HEK293 (cell line): ENCODE measurements at regions not wholly inside any gene's neighbourhood (a gene's known extent, or its start where the extent isn't known, plus 50 kb on each side); places are given as distances from the start of the nearest gene placed in this dataset.

Source experiments
- CTCF ChIA-PET: fragments of 350-600 bp; formaldehyde crosslinking; extraction: SDS; loops from one replicate; lab custom pipeline; 2021; ENCODE audit warnings: antibody characterized with exemption; lab: Yijun Ruan, JAX
- POLR2A ChIA-PET: fragments of 300-600 bp; formaldehyde crosslinking; extraction: SDS; loops from one replicate; lab custom pipeline; 2020; ENCODE audit warnings: antibody characterized with exemption, inconsistent platforms; lab: Yijun Ruan, JAX
- H3K27ac ChIP-seq: fragments of 200-500 bp; sonication (Bioruptor generic); 2 replicates; pipeline ENCODE4 v1.5.1; 2014; ENCODE audit warnings: low read depth, low read length, control low read depth, inconsistent platforms; ENCODE audit errors: extremely low read depth
- H3K36me3 ChIP-seq, 2 experiments: fragments of 200-500 bp in 1 of 2; sonication (Bioruptor generic) in 1 of 2; 1 replicate in 1 of 2; 2 replicates in 1 of 2; pipeline ENCODE4 v1.5.1; 2014 to 2017; ENCODE audit warnings: inconsistent platforms in 2 of 2, low read length in 2 of 2; ENCODE audit not compliant: control insufficient read depth in 2 of 2, insufficient read depth in 1 of 2
- H3K4me1 ChIP-seq: fragments of 200-500 bp; sonication (Bioruptor generic); 2 replicates; pipeline ENCODE4 v1.5.1; 2014; ENCODE audit warnings: mild to moderate bottlenecking, low read length, inconsistent platforms; ENCODE audit not compliant: control insufficient read depth, insufficient read depth
- H3K4me3 ChIP-seq: 2 replicates; pipeline ENCODE4 v1.5.1; 2011; ENCODE audit warnings: low read depth, mild to moderate bottlenecking, control low read depth, low read length, moderate library complexity
- H3K9me3 ChIP-seq: fragments of 200-500 bp; sonication (Bioruptor generic); 2 replicates; pipeline ENCODE4 v1.5.1; 2014; ENCODE audit warnings: low read depth, low read length, inconsistent platforms; ENCODE audit not compliant: control insufficient read depth, insufficient read depth
- BCL11B ChIP-seq: fragments of 450-650 bp; formaldehyde crosslinking; IDR thresholded peaks from 2 replicates; pipeline ENCODE4 v1.5.1; 2016; ENCODE audit warnings: low read depth, missing biosample characterization, missing genetic modification characterization
- FEZF1 ChIP-seq: fragments of 450-650 bp; formaldehyde crosslinking; IDR thresholded peaks from 2 replicates; pipeline ENCODE4 v1.5.1; 2016; ENCODE audit warnings: missing biosample characterization, missing genetic modification characterization
- OSR2 ChIP-seq: fragments of 450-650 bp; formaldehyde crosslinking; IDR thresholded peaks from 2 replicates; pipeline ENCODE4 v1.5.1; 2016; ENCODE audit warnings: missing biosample characterization, missing genetic modification characterization
- SALL2 ChIP-seq: fragments of 450-650 bp; formaldehyde crosslinking; IDR thresholded peaks from 2 replicates; pipeline ENCODE4 v1.5.0; 2017; ENCODE audit warnings: missing biosample characterization, mild to moderate bottlenecking, missing genetic modification characterization, borderline replicate concordance
- SCRT2 ChIP-seq: fragments of 450-650 bp; formaldehyde crosslinking; IDR thresholded peaks from 2 replicates; pipeline ENCODE4 v1.5.1; 2016; ENCODE audit warnings: missing biosample characterization, missing genetic modification characterization
- ZEB2 ChIP-seq: fragments of 450-650 bp; formaldehyde crosslinking; IDR thresholded peaks from 2 replicates; pipeline ENCODE4 v1.5.1; 2016; ENCODE audit warnings: missing biosample characterization, missing genetic modification characterization
- ZFP69B ChIP-seq: fragments of 450-650 bp; formaldehyde crosslinking; IDR thresholded peaks from 2 replicates; pipeline ENCODE4 v1.5.1; 2016; ENCODE audit warnings: missing biosample characterization, missing genetic modification characterization
- ZIC2 ChIP-seq: fragments of 450-650 bp; formaldehyde crosslinking; IDR thresholded peaks from 2 replicates; pipeline ENCODE4 v1.5.1; 2016; ENCODE audit warnings: missing biosample characterization, missing genetic modification characterization
- ZNF140 ChIP-seq: fragments of 450-650 bp; formaldehyde crosslinking; IDR thresholded peaks from 2 replicates; pipeline ENCODE4 v1.5.1; 2016; ENCODE audit warnings: missing biosample characterization, missing genetic modification characterization
- ZNF211 ChIP-seq: fragments of 450-650 bp; formaldehyde crosslinking; IDR thresholded peaks from 2 replicates; pipeline ENCODE4 v1.5.1; 2016; ENCODE audit warnings: low read depth, missing biosample characterization, missing genetic modification characterization
- ZNF221 ChIP-seq: fragments of 450-650 bp; formaldehyde crosslinking; IDR thresholded peaks from 2 replicates; pipeline ENCODE4 v1.5.1; 2017; ENCODE audit warnings: missing biosample characterization, missing genetic modification characterization, borderline replicate concordance
- ZNF501 ChIP-seq: fragments of 450-650 bp; formaldehyde crosslinking; IDR thresholded peaks from 2 replicates; pipeline ENCODE4 v1.5.1; 2016; ENCODE audit warnings: missing biosample characterization, missing genetic modification characterization
- ZNF549 ChIP-seq: fragments of 450-650 bp; IDR thresholded peaks from 2 replicates; pipeline ENCODE4 v1.5.1; 2018; ENCODE audit warnings: missing biosample characterization, missing genetic modification characterization, mild to moderate bottlenecking, inconsistent platforms, moderate library complexity
- ZNF558 ChIP-seq: fragments of 450-650 bp; formaldehyde crosslinking; IDR thresholded peaks from 2 replicates; pipeline ENCODE4 v1.5.1; 2016; ENCODE audit warnings: missing biosample characterization, missing genetic modification characterization
- ZNF629 ChIP-seq: fragments of 450-650 bp; formaldehyde crosslinking; IDR thresholded peaks from 2 replicates; pipeline ENCODE4 v1.5.1; 2017; ENCODE audit warnings: missing biosample characterization, missing genetic modification characterization
- ZNF843 ChIP-seq: fragments of 450-650 bp; formaldehyde crosslinking; IDR thresholded peaks from 2 replicates; pipeline ENCODE4 v1.5.1; 2016; ENCODE audit warnings: missing biosample characterization, missing genetic modification characterization
- ZXDB ChIP-seq: fragments of 450-650 bp; formaldehyde crosslinking; IDR thresholded peaks from 2 replicates; pipeline ENCODE4 v1.5.1; 2016; ENCODE audit warnings: missing biosample characterization, missing genetic modification characterization
- TF ChIP-seq, protein P1 (sequence below): fragments of 450-650 bp; formaldehyde crosslinking; IDR thresholded peaks from 2 replicates; pipeline ENCODE4 v1.5.1; 2017; ENCODE audit warnings: missing biosample characterization, missing genetic modification characterization
- TF ChIP-seq, protein P2 (sequence below): IDR thresholded peaks from 2 replicates; pipeline ENCODE4 v1.6.1; 2011; ENCODE audit warnings: mild to moderate bottlenecking, low read depth, low read length, borderline replicate concordance
- TF ChIP-seq, protein P3 (sequence below): fragments of 450-650 bp; formaldehyde crosslinking; IDR thresholded peaks from 2 replicates; pipeline ENCODE4 v1.5.1; 2016; ENCODE audit warnings: missing biosample characterization, missing genetic modification characterization, low read depth
- TF ChIP-seq, protein P4 (sequence below): fragments of 450-650 bp; formaldehyde crosslinking; IDR thresholded peaks from 2 replicates; pipeline ENCODE4 v1.5.1; 2017; ENCODE audit warnings: missing biosample characterization, missing genetic modification characterization
- TF ChIP-seq, protein P5 (sequence below): fragments of 450-650 bp; formaldehyde crosslinking; IDR thresholded peaks from 2 replicates; pipeline ENCODE4 v1.5.1; 2016; ENCODE audit warnings: missing biosample characterization, missing genetic modification characterization
- TF ChIP-seq, protein P6 (sequence below): fragments of 450-650 bp; formaldehyde crosslinking; IDR thresholded peaks from 2 replicates; pipeline ENCODE4 v1.5.1; 2016; ENCODE audit warnings: missing biosample characterization, missing genetic modification characterization
- TF ChIP-seq, protein P7 (sequence below): fragments of 450-650 bp; formaldehyde crosslinking; IDR thresholded peaks from 2 replicates; pipeline ENCODE4 v1.5.1; 2017; ENCODE audit warnings: missing biosample characterization, missing genetic modification characterization
- TF ChIP-seq, protein P8 (sequence below): fragments of 450-650 bp; formaldehyde crosslinking; IDR thresholded peaks from 2 replicates; pipeline ENCODE4 v1.5.1; 2016; ENCODE audit warnings: missing biosample characterization, missing genetic modification characterization

DNA sequence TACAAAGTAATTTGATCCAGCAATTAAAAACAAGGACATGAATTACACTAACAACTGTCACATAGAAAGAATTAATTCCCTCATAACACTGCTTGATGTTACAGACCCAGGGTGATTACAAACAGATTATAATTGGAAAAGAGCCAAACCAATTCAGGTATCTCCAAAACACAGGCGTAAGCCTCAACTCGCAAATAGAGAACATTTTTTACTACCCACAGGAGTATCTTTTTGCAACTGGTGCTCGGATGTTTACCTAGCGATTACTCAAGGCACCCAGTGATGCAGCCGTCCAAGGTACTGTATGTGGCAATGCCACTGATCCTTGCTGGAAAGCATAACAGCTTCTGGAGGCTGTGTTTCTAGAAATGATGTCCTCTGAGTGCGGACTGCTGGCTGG is 386.1 kb upstream of the KIF2A start:
- Histone ChIP-seq H3K4me3 (no peak overlapping the region), H3K27ac (no peak overlapping the region), H3K9me3 (no peaks in the 10 kb centered on the region), H3K36me3 (no peaks in the 10 kb centered on the region), H3K4me1 (no peaks in the 10 kb centered on the region; the same call in 1 of the 2 replicates)
- CTCF ChIA-PET, result no interaction called here
- POLR2A ChIA-PET, result no interaction called here
- no peak for TF ChIP-seq ZNF211 (tag by site-specific recombination)
- TF ChIP-seq, protein P1, sequence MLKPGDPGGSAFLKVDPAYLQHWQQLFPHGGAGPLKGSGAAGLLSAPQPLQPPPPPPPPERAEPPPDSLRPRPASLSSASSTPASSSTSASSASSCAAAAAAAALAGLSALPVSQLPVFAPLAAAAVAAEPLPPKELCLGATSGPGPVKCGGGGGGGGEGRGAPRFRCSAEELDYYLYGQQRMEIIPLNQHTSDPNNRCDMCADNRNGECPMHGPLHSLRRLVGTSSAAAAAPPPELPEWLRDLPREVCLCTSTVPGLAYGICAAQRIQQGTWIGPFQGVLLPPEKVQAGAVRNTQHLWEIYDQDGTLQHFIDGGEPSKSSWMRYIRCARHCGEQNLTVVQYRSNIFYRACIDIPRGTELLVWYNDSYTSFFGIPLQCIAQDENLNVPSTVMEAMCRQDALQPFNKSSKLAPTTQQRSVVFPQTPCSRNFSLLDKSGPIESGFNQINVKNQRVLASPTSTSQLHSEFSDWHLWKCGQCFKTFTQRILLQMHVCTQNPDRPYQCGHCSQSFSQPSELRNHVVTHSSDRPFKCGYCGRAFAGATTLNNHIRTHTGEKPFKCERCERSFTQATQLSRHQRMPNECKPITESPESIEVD, result peak; percentile 85
- TF ChIP-seq, protein P2, sequence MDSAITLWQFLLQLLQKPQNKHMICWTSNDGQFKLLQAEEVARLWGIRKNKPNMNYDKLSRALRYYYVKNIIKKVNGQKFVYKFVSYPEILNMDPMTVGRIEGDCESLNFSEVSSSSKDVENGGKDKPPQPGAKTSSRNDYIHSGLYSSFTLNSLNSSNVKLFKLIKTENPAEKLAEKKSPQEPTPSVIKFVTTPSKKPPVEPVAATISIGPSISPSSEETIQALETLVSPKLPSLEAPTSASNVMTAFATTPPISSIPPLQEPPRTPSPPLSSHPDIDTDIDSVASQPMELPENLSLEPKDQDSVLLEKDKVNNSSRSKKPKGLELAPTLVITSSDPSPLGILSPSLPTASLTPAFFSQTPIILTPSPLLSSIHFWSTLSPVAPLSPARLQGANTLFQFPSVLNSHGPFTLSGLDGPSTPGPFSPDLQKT, result no peak
- no peak for TF ChIP-seq ZNF221 (tag by site-specific recombination)
- TF ChIP-seq OSR2 (tag by site-specific recombination), result peak; percentile 96
- TF ChIP-seq, protein P3, sequence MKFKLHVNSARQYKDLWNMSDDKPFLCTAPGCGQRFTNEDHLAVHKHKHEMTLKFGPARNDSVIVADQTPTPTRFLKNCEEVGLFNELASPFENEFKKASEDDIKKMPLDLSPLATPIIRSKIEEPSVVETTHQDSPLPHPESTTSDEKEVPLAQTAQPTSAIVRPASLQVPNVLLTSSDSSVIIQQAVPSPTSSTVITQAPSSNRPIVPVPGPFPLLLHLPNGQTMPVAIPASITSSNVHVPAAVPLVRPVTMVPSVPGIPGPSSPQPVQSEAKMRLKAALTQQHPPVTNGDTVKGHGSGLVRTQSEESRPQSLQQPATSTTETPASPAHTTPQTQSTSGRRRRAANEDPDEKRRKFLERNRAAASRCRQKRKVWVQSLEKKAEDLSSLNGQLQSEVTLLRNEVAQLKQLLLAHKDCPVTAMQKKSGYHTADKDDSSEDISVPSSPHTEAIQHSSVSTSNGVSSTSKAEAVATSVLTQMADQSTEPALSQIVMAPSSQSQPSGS (tag by site-specific recombination), result no peak
- TF ChIP-seq, protein P4, sequence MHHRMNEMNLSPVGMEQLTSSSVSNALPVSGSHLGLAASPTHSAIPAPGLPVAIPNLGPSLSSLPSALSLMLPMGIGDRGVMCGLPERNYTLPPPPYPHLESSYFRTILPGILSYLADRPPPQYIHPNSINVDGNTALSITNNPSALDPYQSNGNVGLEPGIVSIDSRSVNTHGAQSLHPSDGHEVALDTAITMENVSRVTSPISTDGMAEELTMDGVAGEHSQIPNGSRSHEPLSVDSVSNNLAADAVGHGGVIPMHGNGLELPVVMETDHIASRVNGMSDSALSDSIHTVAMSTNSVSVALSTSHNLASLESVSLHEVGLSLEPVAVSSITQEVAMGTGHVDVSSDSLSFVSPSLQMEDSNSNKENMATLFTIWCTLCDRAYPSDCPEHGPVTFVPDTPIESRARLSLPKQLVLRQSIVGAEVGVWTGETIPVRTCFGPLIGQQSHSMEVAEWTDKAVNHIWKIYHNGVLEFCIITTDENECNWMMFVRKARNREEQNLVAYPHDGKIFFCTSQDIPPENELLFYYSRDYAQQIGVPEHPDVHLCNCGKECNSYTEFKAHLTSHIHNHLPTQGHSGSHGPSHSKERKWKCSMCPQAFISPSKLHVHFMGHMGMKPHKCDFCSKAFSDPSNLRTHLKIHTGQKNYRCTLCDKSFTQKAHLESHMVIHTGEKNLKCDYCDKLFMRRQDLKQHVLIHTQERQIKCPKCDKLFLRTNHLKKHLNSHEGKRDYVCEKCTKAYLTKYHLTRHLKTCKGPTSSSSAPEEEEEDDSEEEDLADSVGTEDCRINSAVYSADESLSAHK (tag by site-specific recombination), result no peak; the same call in 1 of the 2 replicates
- TF ChIP-seq, protein P5, sequence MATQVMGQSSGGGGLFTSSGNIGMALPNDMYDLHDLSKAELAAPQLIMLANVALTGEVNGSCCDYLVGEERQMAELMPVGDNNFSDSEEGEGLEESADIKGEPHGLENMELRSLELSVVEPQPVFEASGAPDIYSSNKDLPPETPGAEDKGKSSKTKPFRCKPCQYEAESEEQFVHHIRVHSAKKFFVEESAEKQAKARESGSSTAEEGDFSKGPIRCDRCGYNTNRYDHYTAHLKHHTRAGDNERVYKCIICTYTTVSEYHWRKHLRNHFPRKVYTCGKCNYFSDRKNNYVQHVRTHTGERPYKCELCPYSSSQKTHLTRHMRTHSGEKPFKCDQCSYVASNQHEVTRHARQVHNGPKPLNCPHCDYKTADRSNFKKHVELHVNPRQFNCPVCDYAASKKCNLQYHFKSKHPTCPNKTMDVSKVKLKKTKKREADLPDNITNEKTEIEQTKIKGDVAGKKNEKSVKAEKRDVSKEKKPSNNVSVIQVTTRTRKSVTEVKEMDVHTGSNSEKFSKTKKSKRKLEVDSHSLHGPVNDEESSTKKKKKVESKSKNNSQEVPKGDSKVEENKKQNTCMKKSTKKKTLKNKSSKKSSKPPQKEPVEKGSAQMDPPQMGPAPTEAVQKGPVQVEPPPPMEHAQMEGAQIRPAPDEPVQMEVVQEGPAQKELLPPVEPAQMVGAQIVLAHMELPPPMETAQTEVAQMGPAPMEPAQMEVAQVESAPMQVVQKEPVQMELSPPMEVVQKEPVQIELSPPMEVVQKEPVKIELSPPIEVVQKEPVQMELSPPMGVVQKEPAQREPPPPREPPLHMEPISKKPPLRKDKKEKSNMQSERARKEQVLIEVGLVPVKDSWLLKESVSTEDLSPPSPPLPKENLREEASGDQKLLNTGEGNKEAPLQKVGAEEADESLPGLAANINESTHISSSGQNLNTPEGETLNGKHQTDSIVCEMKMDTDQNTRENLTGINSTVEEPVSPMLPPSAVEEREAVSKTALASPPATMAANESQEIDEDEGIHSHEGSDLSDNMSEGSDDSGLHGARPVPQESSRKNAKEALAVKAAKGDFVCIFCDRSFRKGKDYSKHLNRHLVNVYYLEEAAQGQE (tag by site-specific recombination), result peak; percentile 69
- TF ChIP-seq ZNF140 (tag by site-specific recombination), result no peak
- TF ChIP-seq, protein P6, sequence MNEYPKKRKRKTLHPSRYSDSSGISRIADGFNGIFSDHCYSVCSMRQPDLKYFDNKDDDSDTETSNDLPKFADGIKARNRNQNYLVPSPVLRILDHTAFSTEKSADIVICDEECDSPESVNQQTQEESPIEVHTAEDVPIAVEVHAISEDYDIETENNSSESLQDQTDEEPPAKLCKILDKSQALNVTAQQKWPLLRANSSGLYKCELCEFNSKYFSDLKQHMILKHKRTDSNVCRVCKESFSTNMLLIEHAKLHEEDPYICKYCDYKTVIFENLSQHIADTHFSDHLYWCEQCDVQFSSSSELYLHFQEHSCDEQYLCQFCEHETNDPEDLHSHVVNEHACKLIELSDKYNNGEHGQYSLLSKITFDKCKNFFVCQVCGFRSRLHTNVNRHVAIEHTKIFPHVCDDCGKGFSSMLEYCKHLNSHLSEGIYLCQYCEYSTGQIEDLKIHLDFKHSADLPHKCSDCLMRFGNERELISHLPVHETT (tag by site-specific recombination), result no peak
- TF ChIP-seq, protein P7, sequence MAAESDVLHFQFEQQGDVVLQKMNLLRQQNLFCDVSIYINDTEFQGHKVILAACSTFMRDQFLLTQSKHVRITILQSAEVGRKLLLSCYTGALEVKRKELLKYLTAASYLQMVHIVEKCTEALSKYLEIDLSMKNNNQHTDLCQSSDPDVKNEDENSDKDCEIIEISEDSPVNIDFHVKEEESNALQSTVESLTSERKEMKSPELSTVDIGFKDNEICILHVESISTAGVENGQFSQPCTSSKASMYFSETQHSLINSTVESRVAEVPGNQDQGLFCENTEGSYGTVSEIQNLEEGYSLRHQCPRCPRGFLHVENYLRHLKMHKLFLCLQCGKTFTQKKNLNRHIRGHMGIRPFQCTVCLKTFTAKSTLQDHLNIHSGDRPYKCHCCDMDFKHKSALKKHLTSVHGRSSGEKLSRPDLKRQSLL (tag by site-specific recombination), result no peak
- TF ChIP-seq ZNF501, result 0 out of 2 replicates have a peak, but pooled peaks have one; percentile 24
- peak; percentile 96 for TF ChIP-seq SCRT2
- peak; percentile 50; the same call in 1 of the 2 replicates for TF ChIP-seq ZIC2 (tag by site-specific recombination)
- no peak for TF ChIP-seq ZNF549 (tag by site-specific recombination)
- TF ChIP-seq ZEB2 (tag by site-specific recombination), result peak; percentile 58
- TF ChIP-seq SALL2 (tag by site-specific recombination), result no peak
- 0 out of 2 replicates have a peak, but pooled peaks have one; percentile 30 for TF ChIP-seq ZXDB (tag by site-specific recombination)
- no peak for TF ChIP-seq BCL11B (tag by site-specific recombination)
- peak; percentile 81 for TF ChIP-seq FEZF1
- TF ChIP-seq ZNF558, result no peak
- TF ChIP-seq ZFP69B (tag by site-specific recombination), result peak; percentile 32; the same call in 1 of the 2 replicates
- TF ChIP-seq, protein P8, sequence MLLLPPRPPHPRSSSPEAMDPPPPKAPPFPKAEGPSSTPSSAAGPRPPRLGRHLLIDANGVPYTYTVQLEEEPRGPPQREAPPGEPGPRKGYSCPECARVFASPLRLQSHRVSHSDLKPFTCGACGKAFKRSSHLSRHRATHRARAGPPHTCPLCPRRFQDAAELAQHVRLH (tag by site-specific recombination), result peak; percentile 60; the same call in 1 of the 2 replicates
- TF ChIP-seq ZNF629 (tag by site-specific recombination), result peak; percentile 38; the same call in 1 of the 2 replicates
- peak; percentile 80 for TF ChIP-seq ZNF843
